ENCODE measurements at regions not wholly inside any gene's neighbourhood (a gene's known extent, or its start where the extent isn't known, plus 50 kb on each side); places are given as distances from the start of the nearest gene placed in this dataset.

GRCh38 chr5:28217695-28218094 lies 1179.3 kb upstream of the CDH9 start:
- TF ChIP-seq EZH2 (IDR thresholded peaks at IDR 0.05; ENCODE audit: low read depth, unreplicated experiment) (no peak), EZH2phosphoT487 (IDR thresholded peaks at IDR 0.05; ENCODE audit: unreplicated experiment) (no peak), POLR2AphosphoS5 (IDR thresholded peaks at IDR 0.05; ENCODE audit: low read depth) (no peak), ETS1 (IDR thresholded peaks at IDR 0.05) (no peak), JUNB (IDR thresholded peaks at IDR 0.05; ENCODE audit: unreplicated experiment) (no peak), NANOG (IDR thresholded peaks at IDR 0.05; ENCODE audit: borderline replicate concordance) (no peak), ZNF114 (CRISPR knock-in tag; IDR thresholded peaks at IDR 0.05) (no peak), ZNF462 (CRISPR knock-in tag; IDR thresholded peaks at IDR 0.05) (no peak), CREB1 (CRISPR knock-in tag; IDR thresholded peaks at IDR 0.05; ENCODE audit: low read depth) (no peak), STAT1 (IDR thresholded peaks at IDR 0.05; ENCODE audit: unreplicated experiment) (no peak), CTCF (conservative IDR thresholded peaks at IDR 0.05; ENCODE audit: low read depth in 2 of 2) (no peak)
- H3K27me3 Mint-ChIP-seq (ENCODE audit: insufficient read depth, low read depth, poor library complexity), result peaks cover 4% of the 10 kb centered on the region
- H3K27ac Mint-ChIP-seq, result no peak overlapping the region
- H3K27me3 ChIP-seq (ENCODE audit: insufficient read depth), result no peaks in the 10 kb centered on the region
- H4K20me1 ChIP-seq (replicated peaks; ENCODE audit: insufficient read depth), result no peaks in the 10 kb centered on the region
- H3K36me3 Mint-ChIP-seq (ENCODE audit: low read depth), result peaks cover 2% of the 10 kb centered on the region; the same call in 1 of the 3 replicates
- no peak overlapping the region for H3K4me3 Mint-ChIP-seq
- H2AFZ ChIP-seq, result no peak overlapping the region
- no peaks in the 10 kb centered on the region for H3F3A ChIP-seq (replicated peaks; ENCODE audit: low read depth)
- no peak overlapping the region for H3K4me3 ChIP-seq
- ATAC-seq (no peak), DNase-seq (ENCODE audit: low spot score) (no peak)
- no peak overlapping the region for H3K4me2 ChIP-seq
- no peaks in the 10 kb centered on the region for H3K4me1 ChIP-seq (ENCODE audit: insufficient read depth)
- H3K27ac ChIP-seq (ENCODE audit: low read depth), result no peak overlapping the region
- H3K79me2 ChIP-seq (replicated peaks; ENCODE audit: insufficient read depth), result no peaks in the 10 kb centered on the region
- H3K36me3 ChIP-seq (ENCODE audit: insufficient read depth), result 0 out of 2 replicates have a peak, but pooled peaks cover 6% of the 10 kb centered on the region
- no peaks in the 10 kb centered on the region; the same call in 1 of the 2 replicates for H3K9me2 ChIP-seq (ENCODE audit: insufficient read depth)
- H3K9me3 Mint-ChIP-seq, result 0 out of 3 replicates have a peak, but pooled peaks cover 2% of the 10 kb centered on the region
- no peaks in the 10 kb centered on the region; the same call in 2 of the 3 replicates for H3K4me1 Mint-ChIP-seq

All from GM23338 (cell line).